Fibroblast of lung (primary cell): ENCODE measurements at regions not wholly inside any gene's neighbourhood (a gene's known extent, or its start where the extent isn't known, plus 50 kb on each side); places are given as distances from the start of the nearest gene placed in this dataset.
A peak's percentile ranks its signal among the peaks of the same experiment; 100 is the strongest.
"Not testable (repeated sequence)": the region's sequence is repeated elsewhere in the genome, so short reads cannot be mapped to it uniquely, and the experiment has no call there.

ENCODE experiments used
- DNase-seq, 2 donors: peaks; one replicate each; pipeline versions ENCODE4 v3.0.0 to v3.0.0-alpha.2; 2010; ENCODE audit warnings: low read depth in 2 of 2
- H2AFZ ChIP-seq: 2 replicates; pipeline ENCODE4 v1.5.1; 2012; ENCODE audit warnings: low read length, control low read depth, inconsistent platforms
- H3K27ac ChIP-seq: 2 replicates; pipeline ENCODE4 v1.5.1; 2011; ENCODE audit warnings: low read length, control low read depth; ENCODE audit not compliant: insufficient read depth
- H3K27me3 ChIP-seq: 2 replicates; pipeline ENCODE4 v1.5.1; 2011; ENCODE audit warnings: mild to moderate bottlenecking, low read length; ENCODE audit not compliant: control insufficient read depth, insufficient read depth
- H3K36me3 ChIP-seq: 2 replicates; pipeline ENCODE4 v1.5.1; 2011; ENCODE audit warnings: low read length; ENCODE audit not compliant: control insufficient read depth, insufficient read depth
- H3K4me1 ChIP-seq: 2 replicates; pipeline ENCODE4 v1.5.1; 2011; ENCODE audit warnings: low read length; ENCODE audit not compliant: control insufficient read depth, insufficient read depth; ENCODE audit errors: extremely low read depth
- H3K4me2 ChIP-seq: 2 replicates; pipeline ENCODE4 v1.5.1; 2011; ENCODE audit warnings: low read length, control low read depth; ENCODE audit not compliant: insufficient read depth; ENCODE audit errors: extremely low read depth
- H3K4me3 ChIP-seq, 4 experiments: fragments of 200-600 bp in 1 of 4; sonication (generic) in 1 of 4; replicated peaks in 1 of 4; 2 replicates each; pipeline ENCODE4 v1.5.1; 2011 to 2016; ENCODE audit warnings: low read length in 4 of 4, low read depth in 3 of 4, mild to moderate bottlenecking in 3 of 4, control low read depth in 2 of 4, inconsistent platforms in 1 of 4, mixed read lengths in 1 of 4; ENCODE audit not compliant: insufficient read depth in 1 of 4; ENCODE audit errors: control extremely low read depth in 1 of 4
- H3K79me2 ChIP-seq: 2 replicates; pipeline ENCODE4 v1.5.1; 2012; ENCODE audit warnings: mild to moderate bottlenecking, low read length, inconsistent platforms; ENCODE audit not compliant: control insufficient read depth, insufficient read depth
- H3K9ac ChIP-seq: 2 replicates; pipeline ENCODE4 v1.5.1; 2011; ENCODE audit warnings: mild to moderate bottlenecking, low read length, control low read depth; ENCODE audit not compliant: insufficient read depth
- H3K9me3 ChIP-seq: 2 replicates; pipeline ENCODE4 v1.5.1; 2012; ENCODE audit warnings: low read depth, low read length; ENCODE audit not compliant: control insufficient read depth, insufficient read depth
- H4K20me1 ChIP-seq: 2 replicates; pipeline ENCODE4 v1.5.1; 2011; ENCODE audit warnings: low read length; ENCODE audit not compliant: control insufficient read depth, insufficient read depth; ENCODE audit errors: extremely low read depth
- EZH2 ChIP-seq: IDR thresholded peaks from 2 replicates; pipeline ENCODE4 v1.5.1; 2012; ENCODE audit warnings: low read length, control low read depth, mild to moderate bottlenecking; ENCODE audit errors: missing control alignments
- TF ChIP-seq, protein P1 (sequence below), 2 donors: IDR thresholded peaks in 1 of 2; conservative IDR thresholded peaks in 1 of 2; 1 replicate in 1 of 2; 2 replicates in 1 of 2; pipeline ENCODE4 v1.5.1; 2011 to 2012; ENCODE audit warnings: low read length in 2 of 2, control low read depth in 1 of 2, inconsistent platforms in 1 of 2, low read depth in 1 of 2, mild to moderate bottlenecking in 1 of 2

DNA sequence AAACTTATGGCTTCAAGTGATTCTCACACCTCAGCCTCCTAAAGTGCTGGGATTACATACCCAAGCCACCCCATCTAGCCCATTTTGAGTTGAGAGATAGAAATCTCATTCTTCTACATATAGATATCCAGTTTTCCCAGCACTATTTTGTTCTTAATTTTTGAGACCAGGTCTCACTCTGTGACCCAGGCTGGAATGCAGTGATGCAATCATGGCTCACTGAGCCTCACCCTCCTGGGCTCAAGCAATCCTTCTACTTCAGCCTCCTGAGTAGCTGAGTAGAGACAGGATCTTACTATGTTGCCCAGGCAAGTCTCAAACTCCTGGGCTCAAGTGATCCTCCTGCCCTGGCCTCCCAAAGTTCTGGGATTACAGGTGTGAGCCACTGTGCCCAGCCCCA lies 60.9 kb upstream of the CTNNA1 start:
- H3K9ac ChIP-seq, result no peak overlapping the region
- H3K4me1 ChIP-seq, result no peaks in the 10 kb centered on the region
- H3K4me3 ChIP-seq, result no peak overlapping the region
- H3K36me3 ChIP-seq, result no peaks in the 10 kb centered on the region
- no peaks in the 10 kb centered on the region for H3K27me3 ChIP-seq
- DNase-seq, result no peak
- no peaks in the 10 kb centered on the region for H4K20me1 ChIP-seq
- no peaks in the 10 kb centered on the region for H3K9me3 ChIP-seq
- no peaks in the 10 kb centered on the region for H3K79me2 ChIP-seq
- no peak for TF ChIP-seq EZH2
- TF ChIP-seq, protein P1, sequence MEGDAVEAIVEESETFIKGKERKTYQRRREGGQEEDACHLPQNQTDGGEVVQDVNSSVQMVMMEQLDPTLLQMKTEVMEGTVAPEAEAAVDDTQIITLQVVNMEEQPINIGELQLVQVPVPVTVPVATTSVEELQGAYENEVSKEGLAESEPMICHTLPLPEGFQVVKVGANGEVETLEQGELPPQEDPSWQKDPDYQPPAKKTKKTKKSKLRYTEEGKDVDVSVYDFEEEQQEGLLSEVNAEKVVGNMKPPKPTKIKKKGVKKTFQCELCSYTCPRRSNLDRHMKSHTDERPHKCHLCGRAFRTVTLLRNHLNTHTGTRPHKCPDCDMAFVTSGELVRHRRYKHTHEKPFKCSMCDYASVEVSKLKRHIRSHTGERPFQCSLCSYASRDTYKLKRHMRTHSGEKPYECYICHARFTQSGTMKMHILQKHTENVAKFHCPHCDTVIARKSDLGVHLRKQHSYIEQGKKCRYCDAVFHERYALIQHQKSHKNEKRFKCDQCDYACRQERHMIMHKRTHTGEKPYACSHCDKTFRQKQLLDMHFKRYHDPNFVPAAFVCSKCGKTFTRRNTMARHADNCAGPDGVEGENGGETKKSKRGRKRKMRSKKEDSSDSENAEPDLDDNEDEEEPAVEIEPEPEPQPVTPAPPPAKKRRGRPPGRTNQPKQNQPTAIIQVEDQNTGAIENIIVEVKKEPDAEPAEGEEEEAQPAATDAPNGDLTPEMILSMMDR (conservative IDR thresholded peaks at IDR 0.05 in 1 of 2, IDR thresholded peaks at IDR 0.05 in 1 of 2; ENCODE audit: low read depth in 1 of 2, low read length in 2 of 2), result no peak
- H3K27ac ChIP-seq, result no peak overlapping the region
- no peak overlapping the region for H3K4me2 ChIP-seq
- H2AFZ ChIP-seq, result no peak overlapping the region

DNA sequence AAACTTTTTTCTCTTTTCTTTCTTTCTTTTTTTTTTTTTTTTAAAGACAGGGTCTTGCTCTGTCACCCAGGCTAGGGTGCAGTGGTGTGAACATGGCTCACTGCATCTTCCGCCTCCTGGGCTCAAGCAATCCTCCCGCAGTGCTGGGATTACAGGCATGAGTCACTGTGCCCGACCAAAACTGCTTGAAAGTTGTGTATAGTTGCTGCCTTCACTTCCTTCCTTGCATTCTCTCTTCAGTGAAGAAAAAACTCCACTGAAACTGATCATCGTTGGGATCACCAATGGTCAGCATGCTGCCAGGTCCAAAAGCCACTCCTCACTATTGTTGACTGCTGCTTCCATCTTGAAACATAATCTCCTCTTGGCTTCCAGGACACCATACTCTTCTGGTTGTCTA lies 66.6 kb upstream of the CTNNA1 start:
- Histone ChIP-seq H2AFZ (no peak overlapping the region), H3K79me2 (no peaks in the 10 kb centered on the region), H3K27ac (no peak overlapping the region), H3K4me3 (no peak overlapping the region), H3K36me3 (no peaks in the 10 kb centered on the region), H3K9ac (no peak overlapping the region), H3K4me1 (no peaks in the 10 kb centered on the region), H3K4me2 (no peak overlapping the region), H3K27me3 (no peaks in the 10 kb centered on the region), H3K9me3 (no peaks in the 10 kb centered on the region), H4K20me1 (no peaks in the 10 kb centered on the region)
- TF ChIP-seq EZH2, result no peak
- TF ChIP-seq, protein P1 (conservative IDR thresholded peaks at IDR 0.05 in 1 of 2, IDR thresholded peaks at IDR 0.05 in 1 of 2; ENCODE audit: low read depth in 1 of 2, low read length in 2 of 2), result no peak
- DNase-seq, result peak in 1 of 2 donors; percentile 40

DNA sequence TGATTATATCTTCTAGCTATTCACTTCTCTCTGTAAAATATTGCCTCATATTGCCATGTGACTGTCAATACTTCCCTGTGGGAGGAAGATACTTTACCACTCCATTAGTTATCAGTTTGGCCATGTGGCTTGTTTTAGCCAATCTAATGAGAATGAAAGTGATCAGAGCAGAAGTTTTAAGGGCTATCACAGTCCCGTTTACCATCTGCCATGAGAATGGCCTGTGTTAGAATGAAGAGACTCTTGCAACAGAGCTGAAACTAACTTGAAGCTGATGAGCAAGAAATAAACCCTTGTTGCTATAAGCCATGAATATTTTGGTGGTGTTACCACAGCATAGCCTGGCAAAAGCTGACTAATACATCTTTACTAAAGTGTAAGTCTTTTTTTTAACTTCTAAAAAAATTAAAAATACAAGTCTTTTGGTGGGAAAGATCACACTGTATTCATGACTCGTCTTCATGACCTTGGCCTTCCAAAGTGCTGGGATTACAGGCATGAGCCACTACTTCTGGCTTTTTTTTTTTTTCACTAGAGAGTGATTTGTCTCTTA lies 68.0 kb upstream of the CTNNA1 start:
- H2AFZ ChIP-seq, result no peak overlapping the region
- no peak overlapping the region for H3K4me3 ChIP-seq
- H3K27me3 ChIP-seq, result no peaks in the 10 kb centered on the region
- no peaks in the 10 kb centered on the region for H3K36me3 ChIP-seq
- H4K20me1 ChIP-seq, result no peaks in the 10 kb centered on the region
- H3K79me2 ChIP-seq, result no peaks in the 10 kb centered on the region
- H3K4me2 ChIP-seq, result no peak overlapping the region
- H3K4me1 ChIP-seq, result no peaks in the 10 kb centered on the region
- no peak overlapping the region for H3K9ac ChIP-seq
- H3K9me3 ChIP-seq, result no peaks in the 10 kb centered on the region
- no peak overlapping the region for H3K27ac ChIP-seq
- no peak for TF ChIP-seq EZH2
- TF ChIP-seq, protein P1 (conservative IDR thresholded peaks at IDR 0.05 in 1 of 2, IDR thresholded peaks at IDR 0.05 in 1 of 2; ENCODE audit: low read depth in 1 of 2, low read length in 2 of 2), result no peak
- peak in 1 of 2 donors; percentile 11 for DNase-seq

DNA sequence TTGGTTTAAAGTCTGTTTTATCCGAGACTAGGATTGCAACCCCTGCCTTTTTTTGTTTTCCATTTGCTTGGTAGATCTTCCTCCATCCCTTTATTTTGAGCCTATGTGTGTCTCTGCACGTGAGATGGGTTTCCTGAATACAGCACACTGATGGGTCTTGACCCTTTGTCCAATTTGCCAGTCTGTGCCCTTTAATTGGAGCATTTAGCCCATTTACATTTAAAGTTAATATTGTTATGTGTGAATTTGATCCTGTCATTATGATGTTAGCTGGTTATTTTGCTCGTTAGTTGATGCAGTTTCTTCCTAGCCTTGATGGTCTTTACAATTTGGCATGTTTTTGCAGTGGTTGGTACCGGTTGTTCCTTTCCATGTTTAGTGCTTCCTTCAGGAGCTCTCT lies 70.8 kb upstream of the CTNNA1 start:
- not testable (repeated sequence) for H4K20me1 ChIP-seq, H2AFZ ChIP-seq, H3K27me3 ChIP-seq, H3K4me1 ChIP-seq, H3K79me2 ChIP-seq, DNase-seq, H3K36me3 ChIP-seq, H3K27ac ChIP-seq, H3K4me3 ChIP-seq, H3K9me3 ChIP-seq, H3K4me2 ChIP-seq, H3K9ac ChIP-seq

DNA sequence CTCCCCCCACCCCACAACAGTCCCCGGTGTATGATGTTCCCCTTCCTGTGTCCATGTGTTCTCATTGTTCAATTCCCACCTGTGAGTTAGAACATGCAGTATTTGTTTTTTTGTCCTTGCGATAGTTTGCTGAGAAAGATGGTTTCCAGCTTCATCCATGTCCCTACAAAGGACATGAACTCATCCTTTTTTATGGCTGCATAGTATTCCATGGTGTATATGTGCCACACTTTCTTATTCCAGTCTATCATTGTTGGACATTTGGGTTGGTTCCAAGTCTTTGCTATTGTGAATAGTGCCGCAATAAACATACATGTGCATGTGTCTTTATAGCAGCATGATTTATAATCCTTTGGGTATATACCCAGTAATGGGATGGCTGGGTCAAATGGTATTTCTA lies 74.4 kb upstream of the CTNNA1 start:
- not testable (repeated sequence) for H3K9ac ChIP-seq, H3K79me2 ChIP-seq, H3K4me2 ChIP-seq, H3K27me3 ChIP-seq, H3K27ac ChIP-seq, H2AFZ ChIP-seq, H3K9me3 ChIP-seq, H3K4me3 ChIP-seq, H3K4me1 ChIP-seq, H4K20me1 ChIP-seq, DNase-seq, H3K36me3 ChIP-seq
